Activated CD4-positive, alpha-beta T cell treated with anti-CD3 and anti-CD28 coated beads for 36 hours (primary cell): ENCODE measurements at regions not wholly inside any gene's neighbourhood (a gene's known extent, or its start where the extent isn't known, plus 50 kb on each side); places are given as distances from the start of the nearest gene placed in this dataset.

Experiments
- ATAC-seq: fragments of 200-7000 bp; cut with Tn5 transposase; one replicate; pipeline ENCODE4 v1.10.0; 2021; ENCODE audit warnings: mild to moderate bottlenecking, moderate library complexity
- CTCF ChIA-PET: fragments of 350-600 bp; sonication (Branson Sonifier 250); formaldehyde crosslinking; loops from one replicate; lab custom pipeline; 2021; ENCODE audit warnings: antibody characterized with exemption; lab: Charles Lee
- POLR2A ChIA-PET: fragments of 350-600 bp; sonication (Branson Sonifier 250); formaldehyde crosslinking; loops from one replicate; lab custom pipeline; 2021; ENCODE audit warnings: antibody characterized with exemption, inconsistent platforms; lab: Charles Lee
- DNase-seq: peaks from one replicate; pipeline ENCODE4 v3.0.0-alpha.2; 2020
- H3K27ac Mint-ChIP-seq: one replicate; pipeline ENCODE4 v1.8.0; 2021; ENCODE audit warnings: mixed read lengths
- H3K27me3 Mint-ChIP-seq: one replicate; pipeline ENCODE4 v1.8.0; 2021; ENCODE audit warnings: mixed read lengths
- H3K36me3 Mint-ChIP-seq: one replicate; pipeline ENCODE4 v1.8.0; 2021; ENCODE audit warnings: low read depth, mixed read lengths
- H3K4me1 Mint-ChIP-seq: one replicate; pipeline ENCODE4 v1.8.0; 2021; ENCODE audit warnings: mixed read lengths
- H3K4me3 Mint-ChIP-seq: one replicate; pipeline ENCODE4 v1.8.0; 2021; ENCODE audit warnings: mild to moderate bottlenecking, moderate library complexity, mixed read lengths
- H3K9me3 Mint-ChIP-seq: one replicate; pipeline ENCODE4 v1.8.0; 2021; ENCODE audit warnings: low read depth, mixed read lengths
- intact Hi-C, 2 experiments: fragments of 100-400 bp; cut with DNase I in 1 of 2; cut with micrococcal nuclease in 1 of 2; formaldehyde crosslinking; loops; one replicate each; pipeline versions ENCODE4 v1.14.2 to v1.15.1; 2022 to 2024; cut with DNase I, micrococcal nuclease

DNA sequence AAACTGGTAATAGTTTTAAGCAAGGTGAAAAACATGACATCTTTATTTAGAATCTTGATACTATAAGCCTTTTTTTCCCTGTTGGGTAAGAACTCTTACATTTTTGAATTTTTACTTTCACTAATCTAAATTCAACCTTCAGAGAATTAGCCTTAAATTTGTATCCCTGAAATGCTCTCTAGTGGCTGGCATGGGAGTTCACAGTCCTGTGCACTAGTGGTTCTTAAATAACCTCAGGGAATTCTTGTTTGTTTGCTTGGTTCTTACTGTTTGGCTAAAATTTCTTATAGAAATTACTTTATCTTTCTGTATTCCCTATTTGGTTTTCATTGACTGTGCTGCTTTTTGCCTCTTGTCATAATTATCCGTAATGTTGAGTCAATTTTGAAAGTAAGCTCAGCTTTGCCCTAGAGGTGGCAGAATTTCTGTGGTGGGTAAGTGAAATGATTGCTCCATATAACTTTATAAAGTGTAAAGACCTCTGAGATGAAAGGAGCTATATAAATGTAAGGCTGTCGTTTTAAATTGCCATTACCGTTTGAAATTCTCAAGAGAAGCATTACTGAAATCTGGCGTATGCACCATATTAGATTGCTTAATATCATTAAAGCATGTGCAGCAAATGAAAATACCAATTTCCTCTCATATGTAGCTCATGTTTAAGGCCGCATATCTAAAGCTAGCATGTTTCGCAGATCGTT, 391.3 kb upstream of the FIGN start:
- H3K27ac Mint-ChIP-seq, result no peak overlapping the region
- ChIA-PET POLR2A (no interaction called here), CTCF (interaction anchor here (0.6 to 0.7 kb wide), 2 partner anchors 296 to 1351 kb away, joined by 3 to 4 read pairs; no protein-coding TSS in a partner anchor)
- H3K36me3 Mint-ChIP-seq, result no peaks in the 10 kb centered on the region
- DNase-seq, result no peak
- no peak overlapping the region for H3K4me3 Mint-ChIP-seq
- intact Hi-C loops, result no loop called here
- ATAC-seq, result no peak
- no peaks in the 10 kb centered on the region for H3K9me3 Mint-ChIP-seq
- H3K27me3 Mint-ChIP-seq, result no peaks in the 10 kb centered on the region
- H3K4me1 Mint-ChIP-seq, result no peaks in the 10 kb centered on the region

GRCh38 chr2:164115806-164116205, 380.0 kb upstream of the FIGN start:
- ATAC-seq (no peak), DNase-seq (no peak)
- POLR2A ChIA-PET, result no interaction called here
- Mint-ChIP-seq H3K36me3 (no peaks in the 10 kb centered on the region), H3K9me3 (no peaks in the 10 kb centered on the region), H3K27me3 (no peaks in the 10 kb centered on the region), H3K27ac (no peak overlapping the region), H3K4me3 (no peak overlapping the region), H3K4me1 (no peaks in the 10 kb centered on the region)
- intact Hi-C loops, result no loop called here
- CTCF ChIA-PET, result no interaction called here

- DNase-seq (no peak), ATAC-seq (no peak)
- POLR2A ChIA-PET, result no interaction called here
- intact Hi-C loops, result no loop called here
- no peaks in the 10 kb centered on the region for H3K9me3 Mint-ChIP-seq
- CTCF ChIA-PET, result no interaction called here
- H3K36me3 Mint-ChIP-seq, result no peaks in the 10 kb centered on the region
- no peaks in the 10 kb centered on the region for H3K4me1 Mint-ChIP-seq
- no peaks in the 10 kb centered on the region for H3K27me3 Mint-ChIP-seq
- no peak overlapping the region for H3K27ac Mint-ChIP-seq
- no peak overlapping the region for H3K4me3 Mint-ChIP-seq
Observed at GRCh38 chr2:164114937-164115336, 379.1 kb upstream of the FIGN start.

GRCh38 chr2:164112105-164112504, 376.3 kb upstream of the FIGN start:
- CTCF ChIA-PET, result no interaction called here
- Mint-ChIP-seq H3K36me3 (no peaks in the 10 kb centered on the region), H3K4me3 (no peak overlapping the region), H3K27ac (no peak overlapping the region), H3K4me1 (no peaks in the 10 kb centered on the region), H3K9me3 (no peaks in the 10 kb centered on the region), H3K27me3 (no peaks in the 10 kb centered on the region)
- ATAC-seq, result no peak
- POLR2A ChIA-PET, result no interaction called here
- intact Hi-C loops, result no loop called here
- DNase-seq, result no peak

DNA sequence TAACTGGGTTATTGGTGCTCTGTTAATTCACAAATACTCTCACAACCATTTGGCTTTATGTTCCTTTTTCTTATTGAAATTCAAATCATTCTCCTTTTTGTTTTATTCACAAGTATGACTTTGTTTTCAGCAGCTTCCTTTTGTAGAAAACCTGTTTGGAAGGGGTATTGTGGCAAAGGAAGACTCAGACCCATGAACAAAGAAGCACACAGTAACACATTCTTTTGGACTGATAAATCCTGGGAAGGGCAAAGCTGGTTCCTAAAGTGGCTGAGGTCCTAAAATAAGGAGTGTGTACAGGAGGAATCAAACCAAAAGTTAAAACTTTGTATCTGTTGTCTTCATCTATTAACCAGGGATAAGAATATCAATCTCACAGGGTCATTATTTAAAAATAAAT, 374.7 kb upstream of the FIGN start:
- no peak for ATAC-seq
- Mint-ChIP-seq H3K27me3 (no peaks in the 10 kb centered on the region), H3K4me1 (no peaks in the 10 kb centered on the region), H3K27ac (no peak overlapping the region), H3K4me3 (no peak overlapping the region), H3K36me3 (no peaks in the 10 kb centered on the region), H3K9me3 (no peaks in the 10 kb centered on the region)
- CTCF ChIA-PET, result no interaction called here
- DNase-seq, result no peak
- intact Hi-C loops, result no loop called here
- POLR2A ChIA-PET, result no interaction called here

GRCh38 chr2:164109006-164109405, 373.2 kb upstream of the FIGN start:
- Mint-ChIP-seq H3K4me1 (no peaks in the 10 kb centered on the region), H3K27me3 (no peaks in the 10 kb centered on the region), H3K9me3 (no peaks in the 10 kb centered on the region), H3K36me3 (no peaks in the 10 kb centered on the region), H3K27ac (no peak overlapping the region), H3K4me3 (no peak overlapping the region)
- ATAC-seq, result no peak
- ChIA-PET POLR2A (no interaction called here), CTCF (no interaction called here)
- intact Hi-C loops, result no loop called here
- no peak for DNase-seq

DNA sequence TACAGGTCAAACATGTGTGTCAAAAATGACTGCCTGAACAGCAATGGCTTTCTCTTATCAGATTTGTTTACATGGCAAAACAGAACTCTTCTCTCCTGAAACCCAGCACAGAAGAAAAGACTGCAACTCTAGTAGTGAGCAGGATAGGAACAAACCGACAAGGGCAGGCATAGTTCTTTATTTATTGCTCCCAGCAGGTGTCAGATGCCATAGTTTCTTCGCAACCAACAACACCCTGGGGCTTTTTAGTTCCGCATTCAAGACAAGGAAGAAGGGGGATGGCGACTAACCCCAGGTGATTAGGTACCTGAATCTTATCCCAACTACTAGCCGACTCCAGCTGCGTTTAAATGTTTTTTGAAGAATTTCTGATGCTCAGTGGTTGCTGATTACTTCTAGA, 367.5 kb upstream of the FIGN start:
- no peaks in the 10 kb centered on the region for H3K36me3 Mint-ChIP-seq
- ChIA-PET POLR2A (no interaction called here), CTCF (no interaction called here)
- DNase-seq (no peak), ATAC-seq (no peak)
- no peaks in the 10 kb centered on the region for H3K27me3 Mint-ChIP-seq
- no peaks in the 10 kb centered on the region for H3K9me3 Mint-ChIP-seq
- no peak overlapping the region for H3K27ac Mint-ChIP-seq
- intact Hi-C loops, result no loop called here
- no peak overlapping the region for H3K4me3 Mint-ChIP-seq
- no peaks in the 10 kb centered on the region for H3K4me1 Mint-ChIP-seq

DNA sequence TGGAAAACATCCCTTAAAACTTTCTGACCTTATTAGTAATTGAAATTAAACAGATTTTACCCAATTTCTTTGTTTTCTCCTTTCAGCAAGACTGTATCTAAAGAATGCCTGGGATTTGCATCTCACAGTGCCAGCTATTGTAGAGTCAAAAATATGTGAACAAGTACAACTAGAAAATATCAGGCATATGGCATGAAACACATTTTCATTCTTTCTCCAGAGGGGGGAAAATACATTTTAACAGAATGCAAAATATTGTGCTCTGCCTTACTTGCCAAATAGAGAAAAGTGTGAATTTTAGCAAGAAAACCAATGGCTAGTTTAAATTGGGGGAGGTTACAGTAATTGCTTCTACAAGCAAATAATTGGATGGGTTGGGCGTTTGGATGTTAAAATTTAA, 366.6 kb upstream of the FIGN start:
- intact Hi-C loops, result no loop called here
- ATAC-seq (no peak), DNase-seq (no peak)
- Mint-ChIP-seq H3K9me3 (no peaks in the 10 kb centered on the region), H3K27ac (no peak overlapping the region), H3K4me3 (no peak overlapping the region), H3K4me1 (no peaks in the 10 kb centered on the region), H3K36me3 (no peaks in the 10 kb centered on the region), H3K27me3 (no peaks in the 10 kb centered on the region)
- CTCF ChIA-PET, result no interaction called here
- POLR2A ChIA-PET, result no interaction called here

GRCh38 chr2:164091673-164092072, 355.9 kb upstream of the FIGN start:
- ATAC-seq (no peak), DNase-seq (no peak)
- CTCF ChIA-PET, result no interaction called here
- H3K4me1 Mint-ChIP-seq, result no peaks in the 10 kb centered on the region
- POLR2A ChIA-PET, result no interaction called here
- intact Hi-C loops, result no loop called here
- no peaks in the 10 kb centered on the region for H3K36me3 Mint-ChIP-seq
- peaks cover 5% of the 10 kb centered on the region for H3K9me3 Mint-ChIP-seq
- H3K27ac Mint-ChIP-seq, result no peak overlapping the region
- no peaks in the 10 kb centered on the region for H3K27me3 Mint-ChIP-seq
- H3K4me3 Mint-ChIP-seq, result no peak overlapping the region

DNA sequence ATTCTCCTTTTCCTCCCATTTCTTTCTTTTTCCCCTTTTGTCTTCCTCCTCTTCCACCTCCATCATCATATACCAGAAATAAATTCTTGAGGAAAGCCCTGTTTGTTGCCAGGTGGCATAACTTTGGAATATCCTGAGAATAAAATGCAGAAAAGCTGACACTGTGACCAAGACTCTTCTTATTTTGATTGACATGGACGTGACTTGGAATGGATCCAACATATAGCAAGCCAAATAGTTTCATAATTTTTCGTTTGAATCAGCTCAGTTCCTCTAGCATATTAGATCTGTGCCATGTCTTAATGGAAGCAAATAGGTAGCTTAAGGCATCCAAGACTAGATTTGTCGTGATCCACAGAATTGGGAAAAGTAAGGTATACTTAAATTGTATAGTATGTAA, 354.7 kb upstream of the FIGN start:
- Mint-ChIP-seq H3K4me1 (no peaks in the 10 kb centered on the region), H3K36me3 (no peaks in the 10 kb centered on the region), H3K9me3 (peaks cover 5% of the 10 kb centered on the region), H3K27ac (no peak overlapping the region), H3K27me3 (no peaks in the 10 kb centered on the region), H3K4me3 (no peak overlapping the region)
- DNase-seq, result no peak
- ChIA-PET POLR2A (no interaction called here), CTCF (no interaction called here)
- intact Hi-C loops, result no loop called here
- no peak for ATAC-seq

GRCh38 chr2:164084066-164084465, 348.3 kb upstream of the FIGN start:
- Mint-ChIP-seq H3K36me3 (no peaks in the 10 kb centered on the region), H3K27ac (no peak overlapping the region), H3K4me1 (no peaks in the 10 kb centered on the region), H3K9me3 (no peaks in the 10 kb centered on the region), H3K27me3 (no peaks in the 10 kb centered on the region), H3K4me3 (no peak overlapping the region)
- DNase-seq (no peak), ATAC-seq (no peak)
- intact Hi-C loops, result no loop called here
- ChIA-PET CTCF (no interaction called here), POLR2A (no interaction called here)

DNA sequence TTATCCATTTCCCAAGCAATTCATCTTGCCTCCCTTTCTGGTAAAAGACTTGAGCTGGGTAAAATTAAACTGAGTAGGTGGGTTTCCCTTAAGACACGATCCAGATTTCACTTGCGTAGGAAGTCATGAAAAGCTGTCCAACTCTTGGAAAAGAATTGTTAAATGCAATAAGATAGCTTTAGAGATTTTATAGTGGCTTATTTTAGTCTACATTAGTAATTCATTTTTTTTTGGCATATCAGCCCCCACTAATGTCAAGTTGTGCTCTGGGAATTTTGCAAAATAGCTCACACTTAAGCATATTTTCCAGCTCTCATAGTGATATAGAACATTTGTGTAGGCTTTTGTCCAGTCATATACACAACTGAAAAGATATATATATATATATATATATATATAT, 344.7 kb upstream of the FIGN start:
- DNase-seq, result no peak
- no peak overlapping the region for H3K27ac Mint-ChIP-seq
- intact Hi-C loops, result no loop called here
- POLR2A ChIA-PET, result no interaction called here
- H3K4me1 Mint-ChIP-seq, result no peaks in the 10 kb centered on the region
- H3K4me3 Mint-ChIP-seq, result no peak overlapping the region
- CTCF ChIA-PET, result no interaction called here
- H3K27me3 Mint-ChIP-seq, result no peaks in the 10 kb centered on the region
- H3K9me3 Mint-ChIP-seq, result no peaks in the 10 kb centered on the region
- no peaks in the 10 kb centered on the region for H3K36me3 Mint-ChIP-seq
- no peak for ATAC-seq
